HUES6 (cell line): ENCODE measurements at regions not wholly inside any gene's neighbourhood (a gene's known extent, or its start where the extent isn't known, plus 50 kb on each side); places are given as distances from the start of the nearest gene placed in this dataset.

Source experiments
- H3K27ac ChIP-seq: 2 replicates; pipeline ENCODE4 v1.7.0; 2013; ENCODE audit warnings: low read depth, mild to moderate bottlenecking, low read length, inconsistent platforms
- H3K27me3 ChIP-seq: 2 replicates; pipeline ENCODE4 v1.6.1; 2013; ENCODE audit warnings: low read length; ENCODE audit not compliant: control insufficient read depth, insufficient read depth
- H3K36me3 ChIP-seq: 2 replicates; pipeline ENCODE4 v1.6.1; 2013; ENCODE audit warnings: low read length; ENCODE audit not compliant: control insufficient read depth, insufficient read depth
- H3K4me1 ChIP-seq: 2 replicates; pipeline ENCODE4 v1.6.1; 2013; ENCODE audit warnings: low read length; ENCODE audit not compliant: control insufficient read depth, insufficient read depth
- H3K4me3 ChIP-seq: 2 replicates; pipeline ENCODE4 v1.5.1; 2013; ENCODE audit warnings: low read depth, low read length
- H3K9ac ChIP-seq: one replicate; pipeline ENCODE4 v1.6.1; 2013; ENCODE audit warnings: mild to moderate bottlenecking, low read length
- H3K9me3 ChIP-seq: 2 replicates; pipeline ENCODE4 v1.6.1; 2013; ENCODE audit warnings: low read depth, low read length; ENCODE audit not compliant: control insufficient read depth, insufficient read depth

DNA sequence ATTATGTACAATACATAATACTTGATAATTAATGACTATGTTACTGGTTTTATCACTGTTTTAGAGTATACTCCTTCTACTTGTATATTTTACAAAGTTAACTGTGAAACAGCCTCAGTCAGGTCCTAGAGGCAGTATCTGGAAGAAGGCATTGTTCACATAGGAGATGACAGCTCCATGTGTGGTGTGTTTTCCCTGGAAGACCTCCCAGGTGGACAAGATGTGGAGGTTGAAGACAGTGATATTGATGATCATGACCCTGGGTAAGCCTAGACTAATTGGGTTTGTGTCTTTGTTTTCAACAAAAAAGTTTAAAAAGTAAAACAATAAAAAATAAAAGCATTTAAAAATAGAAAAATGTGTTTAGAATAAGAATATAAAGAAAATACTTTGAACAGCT is 96.4 kb downstream of the TRIB2 start:
- Histone ChIP-seq H3K36me3 (no peaks in the 10 kb centered on the region), H3K4me1 (no peaks in the 10 kb centered on the region; the same call in 1 of the 2 replicates), H3K9me3 (no peaks in the 10 kb centered on the region), H3K27ac (no peak overlapping the region), H3K9ac (no peak overlapping the region), H3K27me3 (no peaks in the 10 kb centered on the region), H3K4me3 (no peak overlapping the region)

DNA sequence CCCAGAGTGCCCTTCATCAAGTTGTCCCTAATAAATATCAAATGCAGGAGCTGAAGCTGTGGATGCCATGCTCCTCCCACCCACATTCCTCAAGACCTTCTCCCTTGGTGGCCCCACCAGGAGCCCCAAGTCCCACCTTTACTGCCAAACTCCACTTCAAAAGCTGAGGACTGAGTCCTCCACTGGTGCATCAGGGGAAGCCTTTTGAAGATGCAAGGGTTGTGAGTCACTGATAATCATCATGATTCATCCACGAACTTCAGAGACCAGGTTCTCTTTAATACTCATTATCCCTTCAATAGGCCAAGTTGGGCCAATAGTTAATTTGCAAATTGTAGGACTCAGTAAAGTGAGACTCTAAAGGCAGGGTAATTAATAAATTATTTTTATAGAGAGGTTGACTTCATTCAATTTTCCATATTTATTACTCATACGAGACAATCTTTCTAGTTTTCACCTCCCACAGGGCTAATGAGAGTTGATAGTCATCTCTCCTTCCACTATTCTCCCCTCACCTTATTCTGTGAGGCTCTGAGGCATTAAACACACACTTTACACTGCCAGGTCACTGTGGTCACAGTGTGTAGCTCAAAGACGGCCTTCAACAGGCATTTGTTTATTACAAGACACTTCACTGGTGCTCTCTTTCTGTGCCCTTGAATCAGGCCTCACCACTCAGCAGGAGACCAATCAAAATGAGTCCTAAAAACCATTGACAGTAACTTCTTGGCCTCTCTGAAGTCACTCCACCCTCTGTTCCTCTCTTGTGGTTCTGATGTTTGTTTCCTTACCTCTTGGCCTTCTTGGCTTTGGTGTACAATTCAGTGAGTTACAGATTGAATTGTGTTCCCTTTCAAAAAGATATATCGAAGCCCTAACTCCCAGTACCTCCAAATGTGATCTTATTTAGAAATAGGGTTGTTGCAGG is 99.9 kb downstream of the TRIB2 start:
- H3K4me1 ChIP-seq: no peaks in the 10 kb centered on the region; the same call in 1 of the 2 replicates
- H3K9ac ChIP-seq: no peak overlapping the region
- H3K36me3 ChIP-seq: no peaks in the 10 kb centered on the region
- no peak overlapping the region for H3K27ac ChIP-seq
- H3K9me3 ChIP-seq: no peaks in the 10 kb centered on the region
- H3K4me3 ChIP-seq: no peak overlapping the region
- H3K27me3 ChIP-seq: no peaks in the 10 kb centered on the region

DNA sequence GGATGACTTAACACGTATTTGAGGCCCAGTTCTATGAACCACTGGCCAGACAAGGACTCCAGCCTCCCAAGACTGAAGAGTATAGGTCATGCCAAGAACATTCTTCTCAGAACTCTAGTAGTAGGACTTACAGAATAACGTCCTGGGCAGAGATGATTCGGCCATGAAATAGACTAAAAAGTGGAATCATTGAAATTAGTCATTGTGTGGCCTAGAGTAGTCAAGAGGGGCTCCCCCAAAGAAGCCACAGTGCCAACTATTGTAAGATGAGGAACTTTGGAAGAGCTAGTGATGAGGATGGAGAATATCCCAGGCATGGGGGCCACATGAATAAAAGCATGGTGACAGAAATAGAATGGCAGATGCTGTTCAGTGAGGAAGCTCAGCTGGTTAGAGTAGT is 101.1 kb downstream of the TRIB2 start:
- no peak overlapping the region for H3K27ac ChIP-seq
- H3K36me3 ChIP-seq: no peaks in the 10 kb centered on the region
- no peaks in the 10 kb centered on the region for H3K9me3 ChIP-seq

DNA sequence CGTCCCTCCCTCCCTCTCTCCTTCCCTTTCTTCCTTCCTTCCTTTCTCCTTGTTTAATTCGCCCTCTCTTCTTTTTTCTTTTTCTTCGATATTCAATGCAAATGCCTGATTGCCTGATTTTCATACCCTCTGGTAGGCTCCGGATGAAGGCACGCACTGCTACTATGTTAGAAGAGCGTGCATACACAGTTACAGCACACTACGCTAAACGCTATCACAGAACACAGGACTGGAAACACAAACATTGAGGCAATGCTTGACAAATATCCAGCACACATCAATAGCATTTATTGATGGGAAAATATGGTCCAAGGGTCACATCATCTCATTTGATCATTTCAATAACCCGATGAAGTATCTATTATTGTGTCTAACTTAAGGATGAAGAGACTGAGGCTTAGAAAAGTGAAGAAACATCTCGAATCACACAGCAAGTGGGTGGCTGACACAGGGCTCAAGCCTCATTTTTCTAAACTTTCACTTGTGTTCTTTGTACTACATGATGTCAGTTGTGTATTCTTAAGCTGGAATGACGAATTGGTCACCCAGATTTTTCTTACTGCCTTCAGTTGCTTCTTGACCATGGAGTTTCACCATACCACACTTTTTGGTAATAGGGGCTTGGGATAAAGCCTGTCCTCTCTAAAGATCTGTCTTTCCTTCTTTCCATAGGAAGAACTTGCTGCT is 101.8 kb downstream of the TRIB2 start:
- Histone ChIP-seq H3K9me3 (no peaks in the 10 kb centered on the region), H3K36me3 (no peaks in the 10 kb centered on the region), H3K27ac (no peak overlapping the region), H3K4me3 (no peak overlapping the region), H3K9ac (no peak overlapping the region), H3K4me1 (no peaks in the 10 kb centered on the region; the same call in 1 of the 2 replicates), H3K27me3 (no peaks in the 10 kb centered on the region)

More for the DNA sequence above, 101.1 kb downstream of the TRIB2 start:
- Histone ChIP-seq H3K4me1 (no peaks in the 10 kb centered on the region; the same call in 1 of the 2 replicates), H3K27me3 (no peaks in the 10 kb centered on the region), H3K4me3 (no peak overlapping the region), H3K9ac (no peak overlapping the region)

DNA sequence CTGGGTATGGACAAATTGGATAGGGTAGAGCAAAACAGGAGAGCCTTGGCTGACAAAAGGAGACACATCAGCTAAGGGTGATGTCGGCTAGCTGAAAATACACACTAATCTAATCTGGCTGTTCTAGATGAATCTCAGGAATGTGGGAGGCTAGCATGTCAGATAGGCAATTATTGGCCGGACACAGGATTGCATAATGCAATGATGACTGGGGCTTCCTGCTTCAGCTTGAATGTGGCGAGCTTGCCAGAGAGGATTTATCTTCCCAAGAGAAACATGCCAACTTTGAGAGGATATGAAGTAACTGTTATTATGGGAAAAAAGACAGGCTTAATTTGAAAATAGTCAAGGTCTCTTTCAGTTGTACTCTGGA is 102.4 kb downstream of the TRIB2 start:
- H3K4me3 ChIP-seq: no peak overlapping the region
- no peaks in the 10 kb centered on the region for H3K9me3 ChIP-seq
- H3K36me3 ChIP-seq: no peaks in the 10 kb centered on the region
- no peak overlapping the region for H3K27ac ChIP-seq
- no peak overlapping the region for H3K9ac ChIP-seq
- H3K4me1 ChIP-seq: no peaks in the 10 kb centered on the region; the same call in 1 of the 2 replicates
- H3K27me3 ChIP-seq: no peaks in the 10 kb centered on the region

GRCh38 chr2:12819721-12820120 is 103.0 kb downstream of the TRIB2 start:
- Histone ChIP-seq H3K4me1 (peaks cover 3% of the 10 kb centered on the region; the same call in 1 of the 2 replicates), H3K9me3 (no peaks in the 10 kb centered on the region), H3K9ac (no peak overlapping the region), H3K4me3 (no peak overlapping the region), H3K27me3 (no peaks in the 10 kb centered on the region), H3K36me3 (no peaks in the 10 kb centered on the region), H3K27ac (no peak overlapping the region)

GRCh38 chr2:12821656-12822055 is 104.9 kb downstream of the TRIB2 start:
- H3K27ac ChIP-seq: no peak overlapping the region
- H3K9ac ChIP-seq: no peak overlapping the region

DNA sequence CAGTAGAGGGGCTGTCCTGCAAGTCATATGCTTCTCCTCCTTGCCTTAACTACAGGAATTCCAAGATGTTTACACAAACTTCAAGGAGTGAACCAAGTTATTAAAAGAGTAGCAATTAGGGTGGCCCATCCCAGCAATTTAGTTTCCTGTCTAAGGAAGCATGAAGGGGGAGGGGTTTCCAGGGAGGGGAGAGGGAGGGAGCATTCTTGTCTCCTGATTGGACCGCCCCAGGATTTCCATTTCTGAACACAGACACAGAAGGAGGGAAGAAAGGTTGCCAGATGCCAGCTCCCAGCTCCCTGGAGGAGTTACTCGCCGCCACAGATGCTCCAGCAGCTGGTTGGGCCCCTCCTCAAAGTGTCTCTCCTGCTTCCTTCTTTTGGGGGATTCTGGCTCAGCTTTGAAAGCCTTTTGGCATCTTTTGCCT is 107.6 kb downstream of the TRIB2 start:
- Histone ChIP-seq H3K4me3 (no peak overlapping the region), H3K4me1 (peaks cover 11% of the 10 kb centered on the region), H3K27me3 (no peaks in the 10 kb centered on the region), H3K36me3 (no peaks in the 10 kb centered on the region), H3K9ac (no peak overlapping the region), H3K9me3 (no peaks in the 10 kb centered on the region), H3K27ac (no peak overlapping the region)

More at GRCh38 chr2:12821656-12822055, 104.9 kb downstream of the TRIB2 start:
- Histone ChIP-seq H3K4me1 (peaks cover 3% of the 10 kb centered on the region; the same call in 1 of the 2 replicates), H3K27me3 (no peaks in the 10 kb centered on the region), H3K4me3 (no peak overlapping the region), H3K36me3 (no peaks in the 10 kb centered on the region), H3K9me3 (no peaks in the 10 kb centered on the region)

- Histone ChIP-seq H3K9ac (no peak overlapping the region), H3K27ac (no peak overlapping the region), H3K27me3 (no peaks in the 10 kb centered on the region), H3K4me1 (peaks cover 11% of the 10 kb centered on the region), H3K36me3 (no peaks in the 10 kb centered on the region), H3K9me3 (no peaks in the 10 kb centered on the region), H3K4me3 (no peak overlapping the region)
Measured at GRCh38 chr2:12824778-12825379, 108.1 kb downstream of the TRIB2 start.

- peaks cover 11% of the 10 kb centered on the region for H3K4me1 ChIP-seq
- H3K27me3 ChIP-seq: no peaks in the 10 kb centered on the region
- H3K4me3 ChIP-seq: no peak overlapping the region
- H3K36me3 ChIP-seq: no peaks in the 10 kb centered on the region
- H3K9ac ChIP-seq: no peak overlapping the region
- H3K27ac ChIP-seq: no peak overlapping the region
- H3K9me3 ChIP-seq: no peaks in the 10 kb centered on the region
Measured at GRCh38 chr2:12826781-12827180, 110.0 kb downstream of the TRIB2 start.

DNA sequence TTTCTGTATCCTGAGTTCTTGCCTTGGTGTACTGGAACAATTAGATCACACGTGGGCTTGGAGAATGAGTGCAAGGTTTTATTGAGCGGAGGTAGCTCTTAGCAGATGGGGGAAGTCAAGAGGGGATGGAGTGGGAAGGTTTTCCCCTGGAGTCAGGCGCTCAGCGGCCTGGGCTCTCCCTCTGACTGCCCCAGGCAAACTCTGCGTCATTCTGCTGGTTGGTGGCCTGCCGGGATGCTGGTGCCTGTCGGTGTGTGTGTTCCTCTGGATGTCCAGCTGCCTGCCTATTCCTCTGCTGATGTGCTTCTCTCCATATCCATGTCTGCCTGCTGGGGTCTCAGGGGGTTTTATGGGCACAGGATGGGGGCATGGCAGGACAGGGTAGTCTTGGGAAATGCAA is 111.0 kb downstream of the TRIB2 start:
- Histone ChIP-seq H3K9me3 (no peaks in the 10 kb centered on the region), H3K27me3 (no peaks in the 10 kb centered on the region), H3K36me3 (no peaks in the 10 kb centered on the region), H3K4me3 (no peak overlapping the region), H3K27ac (no peak overlapping the region), H3K4me1 (peaks cover 11% of the 10 kb centered on the region), H3K9ac (no peak overlapping the region)
